Putamen (tissue), 1 donor: ENCODE measurements at regions not wholly inside any gene's neighbourhood (a gene's known extent, or its start where the extent isn't known, plus 50 kb on each side); places are given as distances from the start of the nearest gene placed in this dataset.
"Not testable (repeated sequence)": the region's sequence is repeated elsewhere in the genome, so short reads cannot be mapped to it uniquely, and the experiment has no call there.

Source experiments
- DNase-seq: peaks from one replicate; pipeline ENCODE4 v3.0.0-alpha.2; 2016; ENCODE audit warnings: low spot score

DNA sequence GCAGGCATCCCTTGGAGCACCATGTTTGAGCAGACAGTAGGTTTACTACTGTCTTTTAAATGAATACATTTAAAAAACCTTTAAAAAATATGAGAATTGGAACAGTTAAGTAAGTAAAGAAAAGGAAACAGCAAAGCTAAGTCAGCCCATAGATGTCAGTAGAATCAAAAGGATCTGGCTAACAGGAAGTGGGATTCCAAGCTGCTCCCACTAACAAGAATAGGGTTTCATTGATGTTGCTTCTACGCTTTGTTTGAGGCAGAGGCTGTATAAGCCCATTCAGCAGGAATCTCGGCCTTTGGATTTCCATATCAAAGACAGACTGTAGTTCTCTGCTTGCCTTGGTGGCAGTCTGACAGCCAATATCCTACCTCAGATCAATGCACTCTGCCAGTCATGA is 122.9 kb upstream of the ELAC2 start:
- DNase-seq: no peak

DNA sequence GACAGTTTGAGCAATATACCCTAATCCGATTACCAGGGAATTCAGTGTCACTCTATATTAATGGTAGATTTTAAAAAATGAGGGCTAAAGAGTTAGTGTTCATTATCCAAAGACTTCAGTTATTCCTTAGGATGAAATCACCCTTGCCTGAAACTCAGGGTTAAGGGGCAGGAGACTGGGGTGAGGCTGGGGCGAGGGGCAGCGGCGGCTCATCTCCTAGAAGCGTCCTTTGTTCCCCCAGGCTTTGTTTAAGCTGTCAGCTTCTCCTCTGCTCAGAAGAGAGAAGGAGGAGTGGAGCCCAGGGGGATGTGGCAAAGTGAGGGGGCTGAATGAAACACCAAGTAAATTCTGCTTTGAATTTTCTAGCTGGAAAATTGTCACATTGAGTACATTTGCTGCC is 117.7 kb upstream of the ELAC2 start:
- no peak for DNase-seq

DNA sequence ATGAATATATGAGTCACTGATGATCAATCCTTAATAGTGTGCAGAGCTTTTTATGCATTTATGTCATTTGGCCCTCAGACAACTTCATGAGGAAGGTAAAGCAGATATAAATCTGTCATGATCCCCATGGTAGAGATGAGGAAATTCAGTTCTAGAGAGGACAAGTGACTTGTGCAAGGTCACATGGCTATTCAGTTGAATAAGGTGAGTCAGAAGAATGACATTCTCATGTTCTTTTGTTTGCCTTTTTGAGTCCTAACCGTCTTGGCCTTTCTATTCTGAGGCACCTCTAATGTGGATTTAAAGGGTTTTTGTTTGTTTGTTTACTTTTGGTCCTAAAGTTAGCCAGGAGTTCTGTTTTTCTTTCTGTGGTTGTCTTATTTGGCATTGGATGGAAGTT is 116.2 kb upstream of the ELAC2 start:
- no peak for DNase-seq

DNA sequence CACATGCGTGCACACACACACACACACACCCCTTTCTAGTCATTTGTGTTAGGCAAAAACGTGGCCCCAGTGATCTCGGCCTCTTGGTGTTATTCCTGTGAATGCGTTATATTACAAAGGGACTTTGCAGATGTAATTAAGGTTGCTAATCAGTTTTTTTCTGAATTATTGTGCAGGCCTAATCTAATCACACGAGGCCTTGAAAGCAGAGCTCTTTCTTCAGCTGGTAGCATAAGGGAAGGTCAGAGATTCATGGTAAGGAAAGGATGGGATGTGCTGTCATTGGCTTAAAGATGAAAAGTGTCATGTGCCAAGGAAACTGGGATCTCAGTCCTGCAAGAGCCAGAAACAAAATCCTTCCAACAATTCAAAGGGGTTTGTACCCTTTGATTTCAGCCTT is 113.4 kb upstream of the ELAC2 start:
- no peak for DNase-seq

DNA sequence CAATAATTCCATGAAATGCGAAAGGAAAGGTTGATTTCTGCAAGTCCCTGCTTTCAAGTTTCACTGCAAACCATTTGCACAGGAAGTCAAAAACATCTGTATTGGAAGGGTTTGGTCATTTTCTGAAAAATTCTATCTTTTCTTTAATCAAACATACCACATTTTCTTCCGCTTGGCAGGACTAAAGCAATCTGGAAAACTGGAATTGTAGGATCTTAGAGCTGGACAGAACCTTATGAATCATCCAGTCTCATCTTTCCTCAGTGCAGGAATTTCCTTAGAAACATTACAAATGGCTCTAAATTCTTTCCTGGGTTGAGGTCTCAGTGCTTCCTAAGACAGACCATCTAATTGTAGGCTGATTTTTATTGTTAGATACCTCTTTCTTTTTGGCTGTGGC is 111.5 kb upstream of the ELAC2 start:
- DNase-seq: no peak

DNA sequence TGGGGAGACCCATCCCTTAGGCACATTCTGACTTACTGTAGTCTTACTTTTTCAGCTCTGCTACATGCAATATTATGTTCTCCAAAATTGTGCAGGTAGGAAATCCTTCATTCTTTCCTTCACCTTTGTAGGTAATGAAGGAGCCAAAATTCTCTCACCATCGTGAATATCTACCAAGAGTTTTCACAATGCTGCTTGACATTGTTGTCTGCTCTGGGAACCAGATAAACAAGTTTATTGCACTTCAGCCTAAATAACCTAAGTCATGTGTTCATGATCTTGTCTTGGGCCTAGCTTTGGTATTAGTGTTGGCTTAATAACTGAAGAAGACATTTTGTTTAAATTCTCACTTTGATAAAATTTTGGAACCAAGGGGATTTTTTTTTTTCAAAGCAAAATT is 110.8 kb upstream of the ELAC2 start:
- DNase-seq: no peak

DNA sequence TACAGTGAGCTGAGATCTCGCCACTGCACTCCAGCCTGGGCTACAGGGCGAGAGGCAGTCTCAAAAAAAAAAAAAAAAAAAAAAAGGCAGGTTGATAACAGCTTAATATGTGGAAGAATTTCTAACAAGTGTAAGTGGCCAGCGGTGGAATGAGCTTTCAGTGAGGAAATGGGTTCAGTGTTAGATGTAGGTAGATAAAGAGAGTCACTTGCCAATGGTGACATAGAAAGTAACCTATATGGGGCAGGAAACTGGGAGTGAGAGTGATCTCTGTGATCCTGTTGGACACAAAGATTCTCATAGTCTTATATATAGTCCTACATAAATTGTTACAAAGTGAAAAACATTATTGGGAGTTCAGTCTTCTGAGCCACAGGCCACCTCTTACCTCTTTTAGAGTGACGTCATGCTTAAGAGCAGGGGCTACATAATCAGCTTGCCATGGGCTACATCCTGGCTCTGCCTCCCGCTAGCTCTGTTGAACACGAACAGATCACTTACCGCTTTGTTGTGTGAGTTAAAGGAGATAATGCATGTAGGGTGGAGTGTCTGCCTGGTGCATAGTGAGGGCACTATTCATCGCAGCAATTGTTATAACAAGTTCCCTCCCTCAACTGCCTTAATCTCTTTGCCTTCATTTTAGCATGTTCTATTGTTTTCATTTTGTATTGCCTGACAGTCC is 110.2 kb upstream of the ELAC2 start:
- no peak for DNase-seq

DNA sequence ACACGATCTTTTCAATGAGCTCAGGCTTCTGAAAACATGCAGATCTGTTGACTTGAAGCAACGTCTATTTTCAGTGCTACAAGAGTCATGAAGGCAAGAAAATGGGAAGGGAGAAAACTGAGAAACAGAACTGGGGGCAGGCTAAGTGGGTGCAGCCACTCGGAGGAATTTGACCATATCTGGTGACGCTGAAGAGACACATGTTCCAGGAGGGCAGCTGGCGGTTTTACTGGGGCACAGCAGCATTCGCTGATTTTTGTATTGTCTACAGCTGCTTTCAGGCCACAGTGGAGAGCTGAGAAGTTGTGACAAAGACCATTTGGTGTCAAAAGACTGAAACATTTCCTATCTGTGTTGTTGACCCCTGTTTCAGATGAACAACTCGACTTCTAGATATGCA is 103.0 kb upstream of the ELAC2 start:
- DNase-seq: no peak

DNA sequence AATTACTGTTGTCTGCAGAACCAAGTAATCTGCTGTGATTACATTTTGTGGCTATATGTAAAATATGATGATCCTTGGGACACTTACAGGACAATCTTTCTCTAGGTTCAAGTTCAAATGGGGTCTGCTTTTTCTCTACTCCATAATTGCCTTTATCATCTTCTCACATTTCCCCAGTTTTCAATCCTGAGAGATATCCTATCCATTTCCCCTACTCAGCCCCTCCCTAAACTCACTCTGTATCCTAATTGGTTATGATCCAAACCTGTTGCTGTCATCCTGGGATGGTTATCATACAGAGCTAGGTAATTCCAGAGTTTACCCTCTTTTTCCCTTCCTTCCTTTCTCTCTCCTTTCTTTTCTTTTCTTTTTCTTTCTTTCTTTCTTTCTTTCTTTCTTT is 100.5 kb upstream of the ELAC2 start:
- DNase-seq: no peak

DNA sequence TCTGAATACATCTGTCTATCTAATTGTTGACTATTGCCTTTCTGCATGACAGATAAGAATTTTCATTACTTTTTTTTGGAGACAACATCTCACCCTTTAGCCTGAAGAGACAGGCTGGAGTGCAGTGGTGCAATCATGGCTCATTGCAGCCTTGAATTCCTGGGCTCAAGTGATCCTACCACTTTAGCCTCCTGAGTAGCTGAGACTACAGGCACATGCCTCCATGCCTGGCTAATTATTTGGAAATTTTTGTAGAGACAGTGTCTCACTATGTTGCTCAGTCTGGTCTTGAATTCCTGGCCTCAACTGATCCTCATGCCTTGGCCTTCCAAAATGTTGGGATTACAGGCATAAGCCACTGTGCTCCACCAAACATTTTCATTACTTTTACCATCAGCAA is 99.8 kb upstream of the ELAC2 start:
- DNase-seq: no peak

DNA sequence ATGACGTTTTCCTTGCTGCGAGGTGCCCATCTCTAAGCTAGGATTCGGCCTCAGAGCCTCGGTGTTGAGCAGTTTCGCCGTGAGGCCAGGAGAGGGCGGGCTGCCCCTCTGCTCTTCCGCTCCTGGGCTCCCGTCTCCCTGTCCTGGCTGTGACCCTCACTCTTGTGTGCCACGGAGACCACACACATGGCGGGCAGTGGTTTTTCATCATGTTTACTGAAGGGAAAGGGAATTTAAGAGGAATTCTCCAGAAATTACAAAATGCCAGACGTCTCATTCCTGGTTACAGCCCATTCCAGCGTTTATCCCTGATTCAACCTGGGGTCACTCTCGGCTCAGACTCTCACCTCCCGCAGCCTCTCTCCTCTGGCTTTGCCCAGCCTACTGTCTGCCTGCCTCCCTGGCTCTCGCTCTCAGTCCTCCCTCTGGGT is 96.8 kb upstream of the ELAC2 start:
- peak; percentile 1 for DNase-seq

DNA sequence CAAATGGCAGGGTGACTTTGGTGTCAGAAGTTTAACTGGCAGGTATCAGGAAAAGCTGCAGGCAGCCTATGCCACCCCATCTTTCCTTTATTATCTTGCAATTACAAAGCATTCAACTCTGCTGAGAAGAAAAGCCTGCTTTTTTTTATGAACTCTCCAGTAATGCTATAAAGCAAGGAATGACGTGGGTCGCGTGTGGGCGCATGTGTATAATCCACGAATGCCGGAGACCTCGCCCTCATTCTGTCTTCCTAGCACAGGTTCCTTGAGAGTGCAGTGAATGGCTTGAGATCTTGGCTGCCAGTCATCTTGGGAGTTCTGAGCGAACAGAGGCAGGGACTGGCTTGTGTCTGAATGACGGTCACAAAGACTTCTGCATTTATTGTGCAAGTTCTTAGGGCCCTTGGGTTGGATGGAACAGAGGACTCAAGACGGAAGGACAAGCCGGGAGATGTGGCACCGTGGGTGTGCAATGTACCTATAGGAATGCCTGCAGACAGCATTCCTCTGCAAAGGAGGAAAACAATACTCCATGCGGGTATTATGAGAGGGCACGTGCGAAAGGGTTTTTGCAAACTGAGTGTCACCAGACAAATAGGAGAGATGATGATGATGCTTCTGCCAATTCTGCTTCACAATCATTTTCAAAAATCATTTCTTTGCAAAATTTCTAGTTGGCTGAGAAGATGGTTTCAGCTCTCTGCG is 96.1 kb upstream of the ELAC2 start:
- DNase-seq: peak; percentile 77

DNA sequence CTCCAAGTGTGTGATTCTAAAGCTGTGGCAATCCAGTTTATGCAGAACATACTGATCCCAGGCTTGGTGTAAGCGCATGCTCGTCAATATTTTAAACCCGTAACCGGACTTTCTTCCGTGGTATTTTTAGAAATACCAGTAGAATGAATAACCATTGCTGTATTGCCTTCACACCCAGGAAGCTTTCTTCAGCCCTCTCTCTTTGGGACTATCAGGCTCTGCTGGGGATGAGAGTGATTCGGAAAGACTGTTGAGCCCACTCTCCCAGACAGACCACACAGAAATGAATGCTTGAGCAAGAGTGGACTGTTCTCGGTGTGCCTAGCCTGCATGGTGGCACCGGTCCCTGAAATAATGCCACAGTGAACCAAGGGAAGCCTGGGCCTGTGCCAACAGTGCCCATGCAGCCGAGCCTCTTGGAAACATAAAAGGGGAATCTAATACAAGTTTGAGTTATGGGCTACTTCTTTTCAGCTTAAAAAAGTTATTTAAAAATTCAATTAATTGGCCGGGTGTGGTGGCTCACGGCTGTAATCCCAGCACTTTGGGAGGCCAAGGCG is 89.9 kb upstream of the ELAC2 start:
- DNase-seq: no peak

DNA sequence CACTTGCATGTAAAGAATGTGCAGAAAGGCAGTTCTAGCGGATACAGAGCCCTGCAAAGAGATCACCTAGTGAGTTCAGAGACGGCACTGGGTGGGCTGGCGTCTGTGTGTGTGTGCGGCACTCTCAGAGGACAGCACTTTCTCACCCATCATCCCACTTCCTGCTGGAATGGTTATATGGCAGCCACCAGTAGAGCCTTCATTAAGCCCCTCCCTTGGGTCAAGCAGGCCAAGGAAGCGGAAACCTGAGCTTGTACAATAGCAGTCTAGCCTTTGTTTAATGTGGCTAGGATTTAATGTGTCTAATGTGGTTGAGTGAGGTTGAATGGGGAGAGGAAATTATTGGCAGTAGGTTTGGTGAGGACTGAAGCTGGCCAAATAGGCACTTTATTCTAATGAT is 88.3 kb upstream of the ELAC2 start:
- no peak for DNase-seq

DNA sequence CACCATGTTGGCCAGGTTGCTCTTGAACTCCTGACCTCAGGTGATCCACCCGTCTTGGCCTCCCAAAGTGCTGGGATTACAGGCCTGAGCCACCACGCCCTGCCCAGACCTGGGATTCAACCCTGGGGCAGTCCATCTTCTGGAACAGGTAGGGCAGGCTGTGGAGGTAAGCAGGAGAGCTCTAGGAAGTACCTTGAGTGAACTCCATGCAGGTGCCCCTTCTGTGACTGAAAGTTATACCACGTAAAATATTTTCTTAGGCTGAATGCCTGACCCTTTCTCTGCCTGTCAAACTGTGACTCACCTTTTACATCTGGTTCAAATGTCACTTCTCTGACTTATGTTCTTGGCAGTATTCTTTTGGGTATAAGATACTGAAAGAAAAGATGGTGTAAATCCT is 86.7 kb upstream of the ELAC2 start:
- DNase-seq: no peak

DNA sequence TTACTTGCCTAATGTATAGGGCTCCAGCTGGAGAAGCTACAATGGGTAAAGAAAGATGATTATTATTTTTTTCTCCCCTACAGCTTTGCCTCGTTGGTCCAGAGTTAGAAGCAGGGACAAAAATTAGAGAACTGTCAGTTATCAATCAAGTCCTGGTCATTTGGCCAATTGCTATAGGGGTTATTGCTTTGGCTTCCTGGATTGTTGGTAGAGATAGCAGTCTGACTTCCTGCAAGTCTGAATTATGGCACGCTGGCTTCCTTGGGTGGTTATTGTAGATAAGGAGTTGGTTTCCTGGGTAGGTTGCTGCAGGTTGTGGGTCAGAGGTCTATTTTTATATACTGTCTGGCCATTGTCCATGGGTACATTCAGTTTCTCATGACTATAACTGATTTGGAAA is 84.7 kb upstream of the ELAC2 start:
- DNase-seq: no peak

DNA sequence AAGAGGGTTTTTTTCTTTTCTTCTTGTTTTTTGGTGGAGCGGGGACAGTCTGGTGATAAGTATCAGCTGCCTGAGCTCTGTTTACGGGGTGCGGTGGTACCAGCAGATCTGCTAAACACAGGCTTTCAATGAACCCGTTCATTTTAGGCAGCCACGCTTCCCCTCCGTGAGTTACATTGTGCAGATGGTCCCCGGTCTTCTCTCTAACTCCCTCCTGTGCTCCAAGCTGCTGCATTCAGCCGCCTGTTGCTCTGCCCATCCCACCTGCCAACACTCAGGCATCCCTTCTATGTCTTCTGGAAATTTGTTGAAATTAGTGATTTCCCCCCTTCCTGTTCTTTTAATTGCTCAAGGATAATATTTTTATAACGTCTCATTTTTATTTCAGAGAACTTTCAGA is 82.1 kb upstream of the ELAC2 start:
- DNase-seq: no peak

DNA sequence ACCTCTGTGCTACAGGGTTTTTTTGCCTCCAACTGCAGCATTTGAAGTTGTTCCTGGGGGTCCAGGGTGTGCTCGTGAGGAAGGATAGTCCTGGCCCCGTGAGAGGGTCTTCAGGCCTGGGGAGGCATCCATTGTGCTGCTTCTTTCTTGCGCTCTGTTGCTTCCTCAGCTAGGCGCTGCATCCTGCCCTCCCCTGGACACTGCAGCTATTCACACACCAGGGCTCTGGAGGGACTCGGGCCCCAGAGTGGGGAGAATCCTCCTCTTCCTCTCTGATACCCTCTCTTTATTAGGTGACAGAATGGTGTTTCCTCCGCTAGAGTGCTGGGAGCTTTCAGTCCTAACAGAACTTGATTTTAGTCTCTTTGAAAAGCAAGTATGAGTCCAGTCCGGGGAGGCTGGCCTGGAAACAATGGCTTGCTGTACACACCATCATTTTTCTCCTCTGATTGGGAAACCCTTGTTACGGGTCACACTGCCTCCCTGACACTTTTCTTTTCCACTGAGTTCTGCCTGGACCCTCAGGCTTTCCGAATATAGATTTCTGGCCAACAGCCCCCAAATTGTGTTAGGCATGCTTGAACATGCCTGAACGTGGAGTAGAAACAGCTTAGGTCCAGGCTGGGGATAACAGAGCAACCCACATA is 81.4 kb upstream of the ELAC2 start:
- DNase-seq: no peak

DNA sequence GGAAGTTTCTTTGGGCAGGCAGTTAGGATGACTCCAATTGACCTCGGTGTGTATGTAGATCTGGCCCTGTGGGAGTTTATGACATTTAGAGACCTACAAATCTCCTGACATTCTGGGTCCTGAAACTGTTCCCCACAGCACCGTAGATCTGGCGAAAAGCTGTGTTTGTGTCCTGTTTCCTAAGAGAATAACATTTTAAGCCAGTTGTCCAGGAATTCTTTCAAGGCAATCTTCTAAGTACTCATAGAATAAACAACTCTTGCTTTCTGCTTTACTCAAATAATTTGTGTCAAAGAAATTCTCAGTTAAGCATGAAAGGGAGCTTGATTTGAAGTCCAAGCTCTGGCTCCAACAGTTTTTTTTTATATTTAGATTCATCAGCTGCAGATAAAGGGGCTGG is 78.5 kb upstream of the ELAC2 start:
- no peak for DNase-seq

DNA sequence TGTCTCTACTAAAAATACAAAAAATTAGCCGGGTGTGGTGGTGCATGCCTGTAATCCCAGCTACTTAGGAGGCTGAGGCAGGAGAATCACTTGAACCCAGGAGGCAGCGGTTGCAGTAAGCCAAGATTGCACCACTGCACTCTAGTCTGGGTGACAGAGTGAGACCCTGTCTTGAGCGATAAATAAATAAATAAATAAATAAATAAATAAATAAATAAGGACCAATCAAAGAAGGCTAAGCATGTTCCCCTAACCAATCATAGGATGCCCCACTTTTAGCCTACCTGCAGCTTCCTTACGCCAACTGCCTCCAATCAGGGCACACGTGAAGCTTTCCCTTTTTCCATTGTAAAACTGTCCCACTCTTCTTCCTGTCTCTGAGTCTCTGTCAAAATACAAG is 74.2 kb upstream of the ELAC2 start:
- DNase-seq: not testable (repeated sequence)

DNA sequence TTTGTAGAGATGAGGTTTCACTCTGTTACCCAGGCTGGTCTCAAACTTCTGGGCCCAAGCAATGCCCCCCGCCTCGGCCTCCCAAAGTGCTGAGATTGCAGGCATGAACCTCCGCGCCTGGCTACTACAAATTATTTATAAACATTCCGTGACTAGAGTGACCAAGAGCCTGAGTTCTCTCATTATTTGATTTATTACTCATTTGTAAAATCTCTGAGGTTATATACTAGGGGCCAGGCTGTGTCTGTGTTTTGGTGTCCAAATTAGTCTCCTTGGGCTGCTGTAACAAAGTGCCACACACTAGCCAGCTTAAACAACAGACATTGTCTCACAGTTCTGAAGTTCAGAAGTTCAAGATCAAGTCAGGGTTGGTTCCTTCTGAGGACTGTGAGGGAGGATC is 70.8 kb upstream of the ELAC2 start:
- DNase-seq: no peak

DNA sequence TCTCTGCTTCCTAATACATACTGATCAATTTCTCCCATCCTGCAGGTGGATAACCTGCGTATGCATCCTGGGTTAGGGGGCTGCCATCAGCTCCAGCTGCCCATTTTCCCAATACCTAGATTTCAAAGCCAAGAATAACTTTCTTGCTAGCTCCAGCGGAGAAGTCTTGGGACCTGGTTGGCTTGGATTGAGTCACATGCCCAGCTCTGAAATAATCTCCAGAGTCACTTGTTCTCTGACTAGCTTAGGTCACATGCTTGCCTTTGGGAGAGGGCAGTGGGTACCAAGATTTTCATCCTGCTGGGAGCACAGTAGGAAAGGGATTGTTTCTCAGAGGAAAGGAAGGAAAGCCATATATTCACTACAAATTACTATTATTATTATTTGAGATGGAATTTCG is 70.0 kb upstream of the ELAC2 start:
- DNase-seq: no peak

DNA sequence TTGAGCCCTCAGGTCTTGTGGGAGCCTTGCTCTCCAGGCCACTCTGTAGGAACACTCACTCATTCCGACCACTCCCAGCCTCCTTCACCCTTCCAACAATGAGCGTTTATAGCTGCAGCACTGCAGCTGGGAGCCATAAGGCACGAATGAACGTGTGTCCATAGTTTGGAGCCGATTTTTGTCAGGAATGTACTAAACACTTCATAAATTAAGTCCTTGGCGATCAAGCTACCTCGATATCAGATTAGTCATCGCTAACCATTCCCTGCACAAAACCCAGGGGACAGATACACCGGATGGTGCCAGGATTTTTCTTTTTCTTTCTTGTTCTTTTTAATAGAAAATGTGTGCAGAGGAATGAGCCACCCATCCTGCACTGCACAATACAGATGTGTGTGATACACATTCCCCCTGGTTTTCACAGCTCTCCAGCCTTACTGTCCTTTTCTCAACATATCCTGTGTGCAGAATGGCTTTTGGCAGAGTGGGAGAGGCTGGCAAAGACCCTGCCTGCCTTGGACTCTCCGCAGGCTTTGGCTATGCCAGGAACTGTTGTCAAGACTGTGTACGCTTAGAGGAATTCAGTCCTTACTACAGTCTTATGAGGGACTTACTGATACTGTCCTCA is 68.4 kb upstream of the ELAC2 start:
- DNase-seq: no peak
